ENCODE measurements at regions not wholly inside any gene's neighbourhood (a gene's known extent, or its start where the extent isn't known, plus 50 kb on each side); places are given as distances from the start of the nearest gene placed in this dataset.

GRCh38 chr4:22094217-22094616, 145.6 kb upstream of the KCNIP4 start:
- CTCF ChIA-PET, result no interaction called here
- Histone ChIP-seq H3K27me3 (ENCODE audit: insufficient read depth, low read depth) (no peaks in the 10 kb centered on the region), H3K79me2 (ENCODE audit: low read depth) (no peaks in the 10 kb centered on the region), H3K9me2 (ENCODE audit: insufficient read depth) (no peaks in the 10 kb centered on the region), H3K4me3 (no peak overlapping the region), H3K27ac (no peak overlapping the region), H3K4me1 (replicated peaks; ENCODE audit: insufficient read depth) (no peaks in the 10 kb centered on the region), H3K9me3 (ENCODE audit: insufficient read depth, low read depth) (no peaks in the 10 kb centered on the region), H3K36me3 (ENCODE audit: low read depth) (no peaks in the 10 kb centered on the region), H4K20me1 (ENCODE audit: insufficient read depth) (no peaks in the 10 kb centered on the region), H2AFZ (no peak overlapping the region), H3F3A (ENCODE audit: insufficient read depth, low read depth) (no peaks in the 10 kb centered on the region), H3K4me2 (no peak overlapping the region)
- no TSS peak for BruUV-seq (replicated peaks)
- intact Hi-C loops (cut with micrococcal nuclease; ENCODE audit: unreplicated experiment), result no loop called here
- POLR2A ChIA-PET (ENCODE audit: unreplicated experiment), result no interaction called here
- no peak for DNase-seq
- TF ChIP-seq EZH2 (IDR thresholded peaks at IDR 0.05; ENCODE audit: low read depth) (no peak), CTCF (conservative IDR thresholded peaks at IDR 0.05) (no peak)

DNA sequence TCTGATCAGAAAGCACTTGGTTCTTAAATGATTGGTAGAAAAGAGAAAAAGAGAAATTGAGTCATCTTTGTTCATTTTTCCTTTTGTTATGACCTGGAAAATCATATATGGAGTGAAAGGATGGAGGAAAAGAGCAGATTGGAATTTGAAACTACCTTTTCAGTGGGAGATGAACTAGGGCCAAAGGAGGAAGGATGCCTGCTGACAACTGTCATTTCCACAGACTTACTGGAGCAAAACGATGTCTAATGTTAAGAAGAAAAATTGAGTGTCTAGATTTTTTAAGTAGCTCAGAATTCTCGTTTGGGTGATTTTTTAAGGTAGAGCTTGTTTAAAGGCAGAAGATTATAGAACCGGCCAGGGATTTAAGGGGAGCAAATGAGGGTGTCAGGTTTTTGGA, 144.6 kb upstream of the KCNIP4 start:
- Histone ChIP-seq H3K27ac (no peak overlapping the region), H2AFZ (no peak overlapping the region), H3K4me1 (replicated peaks; ENCODE audit: insufficient read depth) (no peaks in the 10 kb centered on the region), H3K79me2 (ENCODE audit: low read depth) (no peaks in the 10 kb centered on the region), H3K9me3 (ENCODE audit: insufficient read depth, low read depth) (no peaks in the 10 kb centered on the region), H3K27me3 (ENCODE audit: insufficient read depth, low read depth) (no peaks in the 10 kb centered on the region), H3K4me3 (no peak overlapping the region), H3K9me2 (ENCODE audit: insufficient read depth) (no peaks in the 10 kb centered on the region), H3K36me3 (ENCODE audit: low read depth) (no peaks in the 10 kb centered on the region), H4K20me1 (ENCODE audit: insufficient read depth) (no peaks in the 10 kb centered on the region), H3K4me2 (no peak overlapping the region), H3F3A (ENCODE audit: insufficient read depth, low read depth) (no peaks in the 10 kb centered on the region)
- ChIA-PET POLR2A (ENCODE audit: unreplicated experiment) (no interaction called here), CTCF (no interaction called here)
- DNase-seq, result no peak
- TF ChIP-seq EZH2 (IDR thresholded peaks at IDR 0.05; ENCODE audit: low read depth) (no peak), CTCF (conservative IDR thresholded peaks at IDR 0.05) (no peak)
- intact Hi-C loops (cut with micrococcal nuclease; ENCODE audit: unreplicated experiment), result no loop called here
- no TSS peak for BruUV-seq (replicated peaks)

GRCh38 chr4:22091906-22092305, 143.3 kb upstream of the KCNIP4 start:
- no peak overlapping the region for H3K4me2 ChIP-seq
- DNase-seq, result no peak
- no peaks in the 10 kb centered on the region for H3F3A ChIP-seq (ENCODE audit: insufficient read depth, low read depth)
- BruUV-seq (replicated peaks), result no TSS peak
- H3K27me3 ChIP-seq (ENCODE audit: insufficient read depth, low read depth), result no peaks in the 10 kb centered on the region
- no peak overlapping the region for H3K4me3 ChIP-seq
- H3K9me2 ChIP-seq (ENCODE audit: insufficient read depth), result no peaks in the 10 kb centered on the region
- TF ChIP-seq CTCF (conservative IDR thresholded peaks at IDR 0.05) (no peak), EZH2 (IDR thresholded peaks at IDR 0.05; ENCODE audit: low read depth) (no peak)
- intact Hi-C loops (cut with micrococcal nuclease; ENCODE audit: unreplicated experiment), result no loop called here
- H3K4me1 ChIP-seq (replicated peaks; ENCODE audit: insufficient read depth), result no peaks in the 10 kb centered on the region
- ChIA-PET POLR2A (ENCODE audit: unreplicated experiment) (no interaction called here), CTCF (no interaction called here)
- no peak overlapping the region for H3K27ac ChIP-seq
- H3K79me2 ChIP-seq (ENCODE audit: low read depth), result no peaks in the 10 kb centered on the region
- no peaks in the 10 kb centered on the region for H3K9me3 ChIP-seq (ENCODE audit: insufficient read depth, low read depth)
- no peak overlapping the region for H2AFZ ChIP-seq
- H4K20me1 ChIP-seq (ENCODE audit: insufficient read depth), result no peaks in the 10 kb centered on the region
- no peaks in the 10 kb centered on the region for H3K36me3 ChIP-seq (ENCODE audit: low read depth)

All from PC-9 (cell line).